HG03354 (cell line): ENCODE measurements at regions not wholly inside any gene's neighbourhood (a gene's known extent, or its start where the extent isn't known, plus 50 kb on each side); places are given as distances from the start of the nearest gene placed in this dataset.

ENCODE experiments used
- ATAC-seq: cut with Tn5 transposase; IDR thresholded peaks from one replicate; pipeline ENCODE4 v1.9.1; 2021; ENCODE audit warnings: mild to moderate bottlenecking; ENCODE audit not compliant: unreplicated experiment, poor library complexity, severe bottlenecking

DNA sequence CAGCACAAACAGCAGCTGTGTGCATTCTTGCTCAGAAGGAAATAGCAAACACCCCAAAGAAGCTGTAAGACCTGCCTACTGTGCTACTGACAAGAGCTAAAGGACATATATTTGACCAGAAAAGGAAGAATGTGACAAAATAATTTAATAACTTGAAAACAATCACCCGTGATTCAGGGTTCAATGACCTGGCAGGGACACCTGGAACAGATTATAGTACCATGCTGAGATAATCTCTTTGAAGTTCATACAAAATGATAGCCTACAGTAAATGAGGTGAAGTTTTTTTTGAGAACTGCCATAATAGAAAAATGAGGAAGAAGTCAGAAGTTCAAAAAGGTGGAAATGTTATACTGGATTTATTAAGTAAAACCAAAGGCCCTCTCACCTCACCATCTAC is 324.8 kb upstream of the GULP1 start:
- no peak for ATAC-seq

DNA sequence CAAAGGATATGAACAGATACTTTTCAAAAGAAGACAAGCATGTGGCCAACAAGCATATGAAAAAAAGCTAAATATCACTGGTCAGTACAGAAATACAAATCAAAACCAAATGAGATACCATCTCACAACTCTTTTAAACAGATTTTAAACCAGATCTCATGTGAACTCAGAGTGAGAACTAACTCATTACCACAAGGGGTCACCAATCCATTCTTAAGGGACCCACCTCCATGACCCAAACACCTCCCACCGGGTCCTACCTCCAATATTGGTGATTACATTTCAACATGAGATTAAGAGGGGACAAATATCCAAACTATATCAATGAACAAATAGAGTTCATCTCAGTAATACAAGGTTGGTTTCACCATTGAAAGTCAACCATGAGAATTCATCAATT is 319.8 kb upstream of the GULP1 start:
- no peak for ATAC-seq

DNA sequence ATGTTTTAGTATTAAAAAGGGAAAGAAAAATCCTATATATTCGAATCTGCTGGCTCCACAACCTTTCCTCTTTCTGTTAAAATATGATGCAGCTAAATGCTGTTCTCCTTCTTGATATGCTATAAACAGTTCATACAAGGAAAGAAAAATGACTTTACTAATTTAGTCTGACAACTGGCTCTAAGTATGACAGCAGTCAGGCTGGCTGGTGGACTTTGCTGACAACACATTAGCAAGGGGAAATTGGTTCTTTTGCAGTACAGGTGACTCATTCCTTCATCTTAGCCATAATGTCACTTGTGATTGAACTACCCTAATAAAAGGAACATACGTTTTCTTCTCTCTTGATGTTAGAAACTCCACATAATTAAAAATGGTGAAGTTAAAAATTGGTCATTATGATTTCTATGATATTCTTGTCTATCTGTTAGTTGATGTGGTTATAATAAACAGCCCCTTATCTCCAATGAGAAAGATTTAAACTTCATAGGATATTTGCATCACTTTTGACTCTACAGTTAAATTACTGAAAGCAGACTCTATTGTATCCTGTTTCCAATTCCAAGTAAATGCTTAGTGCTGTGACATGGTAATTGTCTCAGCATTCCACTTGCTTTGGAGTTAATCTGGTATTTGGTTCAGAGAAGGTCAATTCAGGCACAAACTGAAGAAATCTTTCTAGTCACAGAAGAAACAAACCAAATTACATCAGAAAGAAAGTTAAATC is 315.3 kb upstream of the GULP1 start:
- no peak for ATAC-seq

DNA sequence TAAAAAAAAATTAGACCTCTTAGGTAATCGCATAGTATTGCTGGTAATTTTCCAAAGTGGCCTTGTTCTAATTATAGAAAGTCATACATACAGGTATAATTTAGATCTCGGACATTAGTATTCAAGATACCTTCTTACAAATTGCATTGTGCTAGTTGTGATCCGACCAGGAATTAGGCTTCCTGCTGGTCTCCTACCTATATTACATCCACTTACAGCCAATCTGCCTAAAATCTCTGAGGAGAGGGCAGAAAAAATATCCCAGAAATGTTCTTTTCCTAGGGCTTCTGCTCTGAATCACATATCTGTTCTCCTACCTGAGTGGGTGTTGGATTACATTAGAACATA is 314.7 kb upstream of the GULP1 start:
- ATAC-seq: no peak

DNA sequence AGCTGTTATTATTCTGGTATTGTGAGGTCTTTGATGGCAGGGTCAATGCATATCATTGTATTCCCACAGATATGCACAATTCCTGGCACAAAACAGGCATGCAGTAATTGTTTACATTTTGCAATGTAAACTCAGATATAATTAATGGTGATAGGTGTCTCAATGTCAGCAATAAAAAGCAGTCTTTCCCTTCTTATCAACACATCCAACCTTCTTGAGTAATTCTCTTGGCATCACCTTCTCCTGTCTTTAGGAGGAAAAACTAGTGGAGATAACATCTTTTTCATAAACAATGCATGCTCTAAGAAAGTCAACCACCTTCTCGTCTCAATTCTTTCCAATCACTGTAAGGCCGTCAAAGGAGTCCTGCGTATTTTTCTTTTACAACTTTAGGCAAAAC is 313.3 kb upstream of the GULP1 start:
- ATAC-seq: no peak

DNA sequence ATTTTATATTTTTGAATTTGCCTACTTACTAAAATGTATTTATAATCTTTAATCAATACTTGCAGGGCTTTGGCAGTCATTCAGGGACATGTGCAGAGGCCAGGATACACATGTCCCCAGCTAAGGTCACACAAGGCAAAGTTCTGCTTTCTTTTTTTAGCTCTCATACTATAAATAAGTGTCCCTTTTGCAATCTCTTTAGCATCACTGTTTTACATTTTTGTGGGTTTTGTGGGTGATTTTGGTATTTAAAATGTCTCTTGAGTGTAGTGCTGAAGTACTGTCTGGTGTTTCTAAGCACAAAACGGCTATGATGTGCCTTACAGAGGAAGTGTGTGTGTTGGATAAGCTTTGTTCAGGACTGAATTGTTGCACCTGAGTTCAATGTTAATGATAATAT is 309.0 kb upstream of the GULP1 start:
- peak; percentile 76 for ATAC-seq

DNA sequence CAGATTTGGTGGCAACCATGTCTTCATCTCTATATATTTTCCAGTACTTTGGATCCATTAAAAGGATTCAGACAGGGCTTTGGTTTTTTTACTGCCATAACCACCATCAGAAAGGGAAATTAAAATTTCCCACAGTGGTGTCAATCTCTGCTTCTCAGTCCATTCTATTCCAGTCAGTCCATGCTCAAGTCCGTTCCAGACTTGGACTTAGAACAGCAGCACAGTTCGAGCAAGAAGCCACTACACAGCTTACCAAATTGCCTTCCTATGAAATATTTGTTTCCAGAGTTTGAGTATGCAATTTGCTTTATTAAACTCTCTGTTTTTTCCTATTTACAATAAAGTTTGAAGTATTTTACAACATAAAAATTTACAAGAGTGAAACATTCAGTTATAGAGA is 306.5 kb upstream of the GULP1 start:
- ATAC-seq: no peak

DNA sequence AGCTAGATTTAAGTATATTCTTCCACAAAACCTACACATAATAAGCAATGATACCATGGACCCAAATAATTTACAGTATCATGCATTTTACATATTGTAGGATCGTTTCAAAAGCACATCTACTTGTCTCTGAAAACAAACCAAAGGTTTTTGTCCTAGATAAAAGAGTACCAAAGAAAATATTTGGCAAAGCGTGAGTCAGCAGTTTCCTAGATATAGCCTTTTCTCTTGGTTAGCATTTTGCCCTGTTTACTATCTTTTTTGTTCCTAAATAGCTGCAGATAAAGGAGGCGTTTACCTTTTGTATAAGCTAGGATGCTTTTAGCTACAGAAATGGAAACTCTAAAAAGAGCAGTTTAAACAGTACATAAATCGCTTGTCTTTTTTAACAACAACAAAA is 305.8 kb upstream of the GULP1 start:
- ATAC-seq: no peak

DNA sequence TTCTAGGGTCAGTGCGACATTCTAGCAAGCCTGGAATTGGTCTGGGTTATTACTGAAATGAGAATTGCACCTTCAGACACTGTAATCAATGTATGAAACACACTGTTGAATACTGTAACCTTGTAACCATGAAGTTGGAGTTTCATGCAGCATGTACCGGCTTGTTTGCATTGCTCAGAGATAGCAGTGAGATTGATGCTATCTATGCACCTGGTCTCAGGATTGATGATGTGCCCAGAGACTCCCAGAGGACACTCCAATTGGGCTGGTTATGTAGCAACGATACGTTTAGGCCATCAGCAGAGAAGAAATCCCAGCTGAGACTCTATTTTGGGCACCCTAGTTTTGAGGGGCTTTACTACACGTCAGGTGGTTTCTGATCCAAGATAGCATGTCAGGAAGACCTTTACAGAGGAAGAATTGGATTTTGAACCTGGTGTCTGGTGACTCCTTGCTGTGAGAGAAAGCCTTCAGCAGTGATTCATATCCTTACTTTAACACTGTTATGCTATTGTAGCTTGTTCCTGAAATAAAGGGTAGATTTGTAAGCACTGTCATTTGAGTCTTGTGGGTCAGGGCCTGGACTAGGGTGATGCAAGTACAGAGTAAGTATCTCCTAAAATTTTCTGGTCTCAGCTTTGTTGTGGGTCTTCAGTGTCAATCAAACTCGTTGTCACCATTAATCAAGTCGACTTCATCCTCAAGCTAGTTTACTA is 305.1 kb upstream of the GULP1 start:
- ATAC-seq: no peak

DNA sequence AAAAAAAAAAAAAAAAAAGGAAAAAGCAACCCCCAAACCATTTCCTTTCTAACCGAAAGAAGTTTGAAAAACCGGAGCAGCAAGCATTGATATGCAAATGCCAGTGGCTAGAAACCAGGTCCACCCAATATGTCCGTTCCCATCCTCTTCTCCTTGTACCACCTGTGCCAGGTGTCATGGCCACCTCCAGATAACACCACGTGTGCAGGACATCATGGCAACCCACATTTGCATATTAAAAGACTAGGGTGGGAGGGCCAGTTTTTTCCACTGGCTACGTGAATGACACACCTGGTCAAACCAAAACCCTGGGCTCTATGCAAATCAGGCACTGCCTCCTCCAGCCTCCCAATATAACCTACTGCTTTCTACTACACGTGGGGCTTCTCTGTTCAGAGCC is 303.3 kb upstream of the GULP1 start:
- peak; percentile 47 for ATAC-seq

DNA sequence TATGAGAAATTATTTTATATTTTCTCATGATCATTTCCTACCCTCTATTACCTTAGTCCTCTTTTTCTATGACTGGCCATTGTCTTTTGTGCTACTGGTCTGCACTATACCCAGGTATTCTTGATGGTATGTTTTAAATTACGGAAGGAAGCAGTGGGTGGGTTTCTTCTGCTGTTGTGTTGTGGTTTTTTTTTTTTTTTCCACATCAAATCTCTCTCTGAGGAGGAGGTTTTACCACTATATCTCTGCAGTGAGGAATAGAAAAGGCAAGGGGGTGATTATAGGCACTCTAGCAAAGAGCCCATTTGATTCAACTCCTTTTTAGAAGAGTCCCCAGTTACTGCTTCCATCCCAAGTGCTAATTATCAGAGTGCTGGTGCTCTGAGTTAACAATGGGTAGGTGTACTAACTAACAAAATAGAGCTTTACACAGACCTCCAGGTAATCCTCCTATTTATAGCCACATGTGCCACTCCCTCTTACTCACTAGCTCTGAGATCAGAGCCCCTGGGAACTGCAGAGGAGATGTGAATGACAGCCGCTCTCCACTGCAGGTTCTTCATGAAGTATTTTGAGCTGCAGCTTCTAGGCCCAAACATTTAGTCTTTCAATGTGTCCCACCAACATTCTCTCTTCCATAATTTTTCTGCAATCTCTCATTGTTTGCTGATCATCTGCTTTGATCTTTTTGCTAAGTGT is 301.6 kb upstream of the GULP1 start:
- ATAC-seq: no peak

DNA sequence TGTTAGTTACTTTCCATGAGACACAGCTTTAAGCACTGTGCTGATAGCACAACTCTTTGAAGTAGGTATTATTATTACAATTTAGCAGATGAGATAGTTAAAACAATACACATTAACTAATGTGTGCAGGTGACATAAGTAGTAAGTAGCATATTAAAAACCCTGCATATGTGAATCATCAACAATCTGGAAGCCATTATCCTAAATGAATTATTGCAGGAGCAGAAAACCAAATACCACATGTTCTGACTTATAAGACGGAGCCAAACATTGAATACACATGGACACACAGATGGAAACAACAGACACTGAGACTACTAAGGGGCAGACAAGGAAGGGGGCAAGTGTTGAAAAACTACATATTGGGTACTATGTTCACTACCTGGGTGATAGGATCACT is 300.3 kb upstream of the GULP1 start:
- ATAC-seq: no peak

DNA sequence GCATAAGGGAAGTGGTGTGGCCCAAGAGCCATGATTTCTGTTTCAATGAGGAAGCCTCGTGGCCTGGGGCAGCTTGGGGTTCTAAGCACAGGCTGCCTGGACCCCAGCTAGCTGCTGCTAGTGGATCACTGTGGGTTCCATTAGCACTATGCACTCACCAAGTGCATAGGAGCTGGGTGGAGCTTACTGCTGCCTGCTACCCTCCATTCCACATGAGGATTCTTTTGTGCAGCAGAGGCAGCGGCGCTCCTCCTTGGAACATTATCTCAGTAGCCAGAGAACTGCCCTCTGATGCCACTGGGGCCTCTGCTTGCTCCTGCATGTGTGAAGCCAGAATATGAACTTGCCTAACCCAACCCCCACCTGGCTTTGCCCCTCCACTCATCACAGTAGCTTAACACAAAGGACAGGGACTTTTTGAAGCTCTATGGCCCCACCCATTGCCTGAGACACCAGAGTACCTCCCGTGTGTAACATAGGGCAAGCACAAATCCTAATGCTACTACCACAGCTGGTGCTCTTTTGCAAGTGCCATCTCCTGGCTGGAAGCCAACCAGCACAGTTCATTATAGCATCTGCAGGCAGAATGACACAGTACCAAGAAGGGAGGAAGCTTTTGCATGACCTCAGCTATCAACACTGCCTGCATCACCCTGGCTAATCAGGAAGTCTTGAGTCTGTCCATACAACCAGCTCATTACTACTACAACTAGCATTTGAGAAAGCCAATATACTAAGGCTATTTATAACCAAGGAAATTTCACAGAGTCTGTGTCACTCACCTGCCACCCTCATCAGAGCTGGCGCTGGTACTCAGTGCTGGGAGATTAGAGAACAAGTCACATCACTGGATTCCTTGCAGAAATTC is 297.0 kb upstream of the GULP1 start:
- ATAC-seq: no peak

DNA sequence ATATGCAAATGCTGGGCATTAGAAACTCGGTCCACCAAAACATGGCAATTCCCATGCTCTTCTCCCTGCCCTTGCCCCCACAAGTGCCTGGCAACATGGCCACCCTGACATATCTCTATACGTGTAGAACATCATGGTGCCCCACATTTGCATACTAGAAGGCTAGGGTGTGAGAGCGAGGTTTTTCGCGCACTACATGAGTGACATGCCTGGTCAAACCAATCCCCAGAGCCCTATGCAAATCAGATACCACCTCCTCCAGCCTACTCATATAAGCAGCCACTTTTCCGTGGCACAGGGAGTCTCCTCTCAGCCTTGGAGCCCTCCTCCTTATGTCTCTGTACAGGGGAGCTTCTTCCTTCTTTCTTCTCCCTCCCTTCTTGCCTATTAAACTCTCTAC is 296.1 kb upstream of the GULP1 start:
- no peak for ATAC-seq

DNA sequence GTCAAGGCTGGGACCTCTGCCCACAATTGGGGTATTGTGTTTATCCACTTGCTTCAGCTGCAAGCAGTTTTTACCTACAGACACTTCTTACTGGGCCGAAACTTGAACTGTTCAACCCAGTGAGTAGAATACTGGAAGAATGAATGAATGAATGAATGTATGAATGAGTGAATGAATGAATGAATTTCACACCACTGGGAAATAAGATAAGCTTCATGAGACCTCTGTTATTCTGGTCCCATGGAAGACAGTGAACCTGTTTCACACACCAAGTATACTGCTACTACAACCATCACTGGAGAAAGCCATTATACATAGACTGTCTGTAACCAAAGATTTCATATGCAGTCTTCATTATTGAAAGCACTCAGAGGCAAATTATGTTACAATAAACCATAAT is 295.0 kb upstream of the GULP1 start:
- ATAC-seq: no peak

DNA sequence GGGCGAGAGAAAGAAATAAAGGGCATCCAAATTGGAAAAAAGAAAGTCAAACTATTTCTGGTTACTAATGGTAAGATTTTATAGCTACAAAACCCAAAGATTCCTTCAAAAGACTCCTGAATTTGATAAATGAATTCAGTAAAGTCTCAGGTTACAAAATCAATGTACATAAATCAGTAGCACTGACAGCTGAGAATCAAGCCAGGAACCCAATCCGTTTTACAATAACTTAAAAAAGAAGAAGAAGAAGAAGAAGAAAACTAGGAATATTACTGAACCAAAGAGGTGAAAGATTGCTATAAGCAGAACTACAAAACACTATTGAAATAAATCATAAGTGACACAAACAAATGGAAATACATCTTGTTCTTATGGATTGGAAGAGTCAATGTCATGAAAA is 291.5 kb upstream of the GULP1 start:
- ATAC-seq: no peak

DNA sequence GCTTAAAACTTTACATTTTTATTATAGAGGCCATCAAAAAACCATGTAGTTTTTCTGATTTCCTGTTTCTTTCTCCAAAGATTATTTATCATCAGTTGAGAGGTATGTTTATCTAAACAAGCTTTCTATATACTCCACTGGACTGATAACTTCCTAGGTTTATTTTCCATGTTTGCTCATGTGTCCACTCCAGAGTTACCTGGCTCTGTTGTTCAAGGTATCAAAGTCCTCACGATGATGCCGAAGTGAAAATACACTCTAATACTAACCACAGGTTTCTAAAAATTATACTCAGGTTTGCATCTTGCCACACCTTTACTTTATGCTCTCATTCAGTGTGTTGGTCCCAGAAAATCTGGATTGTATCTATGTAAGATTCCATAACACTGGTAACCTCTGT is 287.9 kb upstream of the GULP1 start:
- no peak for ATAC-seq

DNA sequence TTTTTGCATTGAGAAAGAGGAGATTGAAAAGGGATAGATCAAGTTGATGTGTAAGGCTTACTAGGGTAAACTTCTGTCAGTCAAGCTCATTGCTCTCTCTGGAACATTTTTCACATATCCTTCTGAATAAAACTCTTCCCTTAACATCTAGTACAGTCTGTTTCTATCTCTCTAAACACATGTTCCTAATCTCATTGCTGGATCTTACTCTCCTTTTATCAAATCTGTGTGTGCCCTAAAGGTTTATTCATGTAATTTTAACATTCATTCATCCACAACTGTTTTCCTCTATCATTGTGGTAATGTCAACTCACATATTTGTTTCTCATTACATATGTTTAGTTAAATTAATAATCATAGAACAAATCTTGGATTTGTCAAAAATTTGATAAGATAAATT is 277.9 kb upstream of the GULP1 start:
- no peak for ATAC-seq

DNA sequence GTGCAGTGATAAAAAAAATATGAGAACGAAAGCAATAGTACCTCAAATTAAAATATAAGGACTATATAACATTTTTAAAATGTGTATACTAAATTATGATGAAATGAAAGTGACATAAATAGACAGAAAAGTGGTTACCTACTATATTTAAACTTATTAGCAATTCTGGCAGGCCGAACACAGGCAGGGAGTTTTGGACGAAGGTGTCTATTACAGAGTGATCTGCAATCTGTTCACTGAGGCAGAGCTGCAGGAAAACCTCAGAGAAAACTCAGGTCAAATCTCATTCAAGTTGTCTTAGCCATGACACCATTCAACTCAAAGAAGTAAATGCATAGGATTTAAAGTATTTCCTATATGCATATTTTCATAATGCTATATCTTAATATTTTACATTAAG is 274.8 kb upstream of the GULP1 start:
- no peak for ATAC-seq

DNA sequence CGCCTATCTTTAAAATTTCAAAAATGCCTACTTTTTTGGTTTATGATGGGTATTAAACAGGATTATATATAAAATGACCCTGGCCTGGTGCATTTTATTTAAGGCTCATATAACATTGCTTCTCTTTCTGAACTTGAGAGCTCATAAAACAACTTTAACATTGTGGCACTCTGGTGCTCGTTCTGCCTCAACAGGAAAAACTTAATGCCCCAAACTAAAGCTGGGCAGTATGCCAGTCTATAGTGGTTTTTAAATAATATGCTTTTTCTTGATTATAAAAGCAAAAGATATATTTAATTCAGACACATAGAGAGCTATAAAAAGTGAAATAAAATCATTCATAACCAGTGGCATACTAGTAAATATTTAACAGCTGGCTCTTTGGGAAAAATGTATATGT is 269.3 kb upstream of the GULP1 start:
- ATAC-seq: no peak
